Neural cell (in vitro differentiated cells): ENCODE measurements at regions not wholly inside any gene's neighbourhood (a gene's known extent, or its start where the extent isn't known, plus 50 kb on each side); places are given as distances from the start of the nearest gene placed in this dataset.

Source experiments
- H2AFZ ChIP-seq: fragments of 200-600, 300-800 bp; sonication (generic), shearing (Covaris generic); 2 replicates; pipeline ENCODE4 v1.6.0; 2014; ENCODE audit warnings: low read depth, mild to moderate bottlenecking, antibody characterized with exemption, low read length, moderate library complexity
- H3F3A ChIP-seq: fragments of 200-600 bp; shearing (Covaris generic); 2 replicates; pipeline ENCODE4 v1.6.1; 2016; ENCODE audit warnings: mild to moderate bottlenecking, moderate library complexity, mixed read lengths, antibody characterized with exemption, low read length; ENCODE audit not compliant: insufficient read depth, poor library complexity, severe bottlenecking
- H3K27ac ChIP-seq: fragments of 200-600, 300-800 bp; sonication (generic), shearing (Covaris generic); 2 replicates; pipeline ENCODE4 v1.5.1; 2014; ENCODE audit warnings: mild to moderate bottlenecking, low read length, moderate library complexity
- H3K27me3 ChIP-seq: fragments of 300-800, 200-600 bp; sonication (generic), shearing (Covaris generic); 2 replicates; pipeline ENCODE4 v1.6.0; 2014; ENCODE audit warnings: mild to moderate bottlenecking, low read depth, low read length, moderate library complexity; ENCODE audit not compliant: insufficient read depth
- H3K36me3 ChIP-seq: fragments of 300-800, 200-600 bp; sonication (generic), shearing (Covaris generic); 2 replicates; pipeline ENCODE4 v1.5.1; 2014; ENCODE audit warnings: mild to moderate bottlenecking, antibody characterized with exemption, low read length, moderate library complexity; ENCODE audit not compliant: insufficient read depth
- H3K4me2 ChIP-seq: fragments of 300-800, 200-600 bp; sonication (generic), shearing (Covaris generic); 2 replicates; pipeline ENCODE4 v1.6.0; 2014; ENCODE audit warnings: mild to moderate bottlenecking, low read length
- H3K4me3 ChIP-seq: fragments of 300-800, 200-600 bp; sonication (generic), shearing (Covaris generic); 2 replicates; pipeline ENCODE4 v1.5.1; 2014; ENCODE audit warnings: mild to moderate bottlenecking, low read length, moderate library complexity
- H3K79me2 ChIP-seq: fragments of 200-600 bp; shearing (Covaris generic); replicated peaks from 2 replicates; pipeline ENCODE4 v1.6.0; 2014; ENCODE audit warnings: mild to moderate bottlenecking, low read length, moderate library complexity; ENCODE audit not compliant: insufficient read depth
- H3K9ac ChIP-seq: fragments of 300-800, 200-600 bp; sonication (generic), shearing (Covaris generic); 2 replicates; pipeline ENCODE4 v1.6.1; 2016; ENCODE audit warnings: mild to moderate bottlenecking, low read length, mixed read lengths
- H3K9me2 ChIP-seq: fragments of 200-600 bp; shearing (Covaris generic); 2 replicates; pipeline ENCODE4 v1.6.1; 2016; ENCODE audit warnings: mild to moderate bottlenecking, low read length, mixed read lengths; ENCODE audit not compliant: insufficient read depth
- H3K9me3 ChIP-seq: fragments of 200-600, 300-800 bp; sonication (generic), shearing (Covaris generic); 2 replicates; pipeline ENCODE4 v1.6.1; 2016; ENCODE audit warnings: mild to moderate bottlenecking, mixed run types, low read length, moderate library complexity, mixed read lengths
- H4K20me1 ChIP-seq: fragments of 200-600 bp; shearing (Covaris generic); 2 replicates; pipeline ENCODE4 v1.6.1; 2016; ENCODE audit warnings: mild to moderate bottlenecking, mixed run types; ENCODE audit not compliant: insufficient read depth
- CTCF ChIP-seq: fragments of 450-650 bp; IDR thresholded peaks from 2 replicates; pipeline ENCODE4 v1.5.1; 2014; ENCODE audit warnings: antibody characterized with exemption, mild to moderate bottlenecking, moderate library complexity; ENCODE audit not compliant: poor library complexity, severe bottlenecking
- EP300 ChIP-seq: fragments of 450-650 bp; conservative IDR thresholded peaks from 2 replicates; pipeline ENCODE4 v1.6.1; 2014; ENCODE audit warnings: antibody characterized with exemption, mild to moderate bottlenecking, moderate library complexity; ENCODE audit not compliant: poor library complexity, severe bottlenecking
- MXI1 ChIP-seq: fragments of 450-650 bp; conservative IDR thresholded peaks from 2 replicates; pipeline ENCODE4 v1.6.1; 2014; ENCODE audit warnings: antibody characterized with exemption, mild to moderate bottlenecking; ENCODE audit not compliant: poor library complexity, severe bottlenecking
- POLR2AphosphoS5 ChIP-seq: IDR thresholded peaks from 2 replicates; pipeline ENCODE4 v1.6.1; 2012
- RAD21 ChIP-seq: fragments of 450-650 bp; conservative IDR thresholded peaks from 2 replicates; pipeline ENCODE4 v1.6.1; 2014; ENCODE audit warnings: antibody characterized with exemption, mild to moderate bottlenecking, moderate library complexity
- REST ChIP-seq: IDR thresholded peaks from 2 replicates; pipeline ENCODE4 v1.6.1; 2012; ENCODE audit warnings: borderline replicate concordance
- SMC3 ChIP-seq: fragments of 450-650 bp; conservative IDR thresholded peaks from 2 replicates; pipeline ENCODE4 v1.6.1; 2014; ENCODE audit warnings: antibody characterized with exemption, mild to moderate bottlenecking, moderate library complexity; ENCODE audit not compliant: poor library complexity

GRCh38 chr6:3929281-3929798, 80.2 kb downstream of the FAM50B start:
- Histone ChIP-seq H4K20me1 (no peaks in the 10 kb centered on the region), H3K4me3 (no peak overlapping the region), H3K9me3 (no peaks in the 10 kb centered on the region), H3K79me2 (no peaks in the 10 kb centered on the region), H3K9me2 (no peaks in the 10 kb centered on the region), H3K27ac (no peak overlapping the region), H2AFZ (no peak overlapping the region), H3K36me3 (no peaks in the 10 kb centered on the region), H3K27me3 (no peaks in the 10 kb centered on the region), H3K9ac (no peak overlapping the region), H3F3A (no peaks in the 10 kb centered on the region), H3K4me2 (no peak overlapping the region)
- TF ChIP-seq CTCF (no peak), RAD21 (no peak), EP300 (no peak), POLR2AphosphoS5 (no peak)

- H3K36me3 ChIP-seq: no peaks in the 10 kb centered on the region
- no peaks in the 10 kb centered on the region for H3K79me2 ChIP-seq
- H2AFZ ChIP-seq: no peak overlapping the region
- no peak overlapping the region for H3K27ac ChIP-seq
- no peak overlapping the region for H3K9ac ChIP-seq
- H3F3A ChIP-seq: no peaks in the 10 kb centered on the region
- TF ChIP-seq POLR2AphosphoS5 (no peak), EP300 (no peak), SMC3 (no peak), CTCF (no peak), MXI1 (no peak)
- no peak overlapping the region for H3K4me2 ChIP-seq
- no peak overlapping the region for H3K4me3 ChIP-seq
- no peaks in the 10 kb centered on the region for H3K27me3 ChIP-seq
- H4K20me1 ChIP-seq: no peaks in the 10 kb centered on the region
- H3K9me3 ChIP-seq: no peaks in the 10 kb centered on the region
- H3K9me2 ChIP-seq: no peaks in the 10 kb centered on the region
Observed at GRCh38 chr6:3937438-3937837, 88.3 kb downstream of the FAM50B start.

GRCh38 chr6:3938715-3939367, 89.7 kb downstream of the FAM50B start:
- Histone ChIP-seq H3K36me3 (no peaks in the 10 kb centered on the region), H4K20me1 (no peaks in the 10 kb centered on the region), H3K27me3 (no peaks in the 10 kb centered on the region), H3K9me3 (no peaks in the 10 kb centered on the region), H3K79me2 (no peaks in the 10 kb centered on the region), H3K4me2 (no peak overlapping the region), H3K27ac (no peak overlapping the region), H2AFZ (no peak overlapping the region), H3K4me3 (no peak overlapping the region), H3K9ac (no peak overlapping the region), H3K9me2 (no peaks in the 10 kb centered on the region), H3F3A (no peaks in the 10 kb centered on the region)
- TF ChIP-seq REST (no peak), RAD21 (no peak)
